GM21723 (cell line): ENCODE measurements at regions not wholly inside any gene's neighbourhood (a gene's known extent, or its start where the extent isn't known, plus 50 kb on each side); places are given as distances from the start of the nearest gene placed in this dataset.
"Not testable (repeated sequence)": the region's sequence is repeated elsewhere in the genome, so short reads cannot be mapped to it uniquely, and the experiment has no call there.

Experiments used
- ATAC-seq: cut with Tn5 transposase; IDR thresholded peaks from one replicate; pipeline ENCODE4 v1.9.1; 2021; ENCODE audit warnings: mild to moderate bottlenecking, moderate library complexity; ENCODE audit not compliant: unreplicated experiment

- ATAC-seq, result no peak
Measured at GRCh38 chr1:21385022-21385421, 54.9 kb upstream of the NBPF3 start.

GRCh38 chr1:21384620-21385019 is 55.3 kb upstream of the NBPF3 start:
- ATAC-seq, result no peak

GRCh38 chr1:21383785-21384401 is 56.0 kb upstream of the NBPF3 start:
- ATAC-seq, result no peak

- no peak for ATAC-seq
Measured at GRCh38 chr1:21381354-21381753, 58.6 kb upstream of the NBPF3 start.

- not testable (repeated sequence) for ATAC-seq
Measured at GRCh38 chr1:21380147-21380546, 59.8 kb upstream of the NBPF3 start.

GRCh38 chr1:21379571-21379970 is 60.4 kb upstream of the NBPF3 start:
- ATAC-seq, result no peak

- no peak for ATAC-seq
Measured at GRCh38 chr1:21378705-21379494, 61.0 kb upstream of the NBPF3 start.

GRCh38 chr1:21372383-21372782 is 67.6 kb upstream of the NBPF3 start:
- no peak for ATAC-seq

- ATAC-seq, result no peak
Measured at GRCh38 chr1:21369905-21370304, 70.0 kb upstream of the NBPF3 start.

- no peak for ATAC-seq
Measured at GRCh38 chr1:21368515-21369289, 71.2 kb upstream of the NBPF3 start.

- not testable (repeated sequence) for ATAC-seq
Measured at GRCh38 chr1:21367973-21368514, 71.9 kb upstream of the NBPF3 start.

GRCh38 chr1:21366288-21366687 is 73.6 kb upstream of the NBPF3 start:
- ATAC-seq, result no peak

- no peak for ATAC-seq
Measured at GRCh38 chr1:21365036-21365435, 74.8 kb upstream of the ECE1 start.

- no peak for ATAC-seq
Measured at GRCh38 chr1:21362096-21362495, 71.8 kb upstream of the ECE1 start.

GRCh38 chr1:21361506-21361905 is 71.2 kb upstream of the ECE1 start:
- no peak for ATAC-seq

- no peak for ATAC-seq
Measured at GRCh38 chr1:21357161-21357560, 66.9 kb upstream of the ECE1 start.

- no peak for ATAC-seq
Measured at GRCh38 chr1:21355956-21356355, 65.7 kb upstream of the ECE1 start.

GRCh38 chr1:21352586-21352985 is 62.3 kb upstream of the ECE1 start:
- ATAC-seq, result no peak

GRCh38 chr1:21351901-21352300 is 61.6 kb upstream of the ECE1 start:
- ATAC-seq, result no peak

- ATAC-seq, result no peak
Measured at GRCh38 chr1:21350202-21350885, 60.1 kb upstream of the ECE1 start.

GRCh38 chr1:21349693-21350092 is 59.4 kb upstream of the ECE1 start:
- no peak for ATAC-seq
